ENCODE measurements at regions not wholly inside any gene's neighbourhood (a gene's known extent, or its start where the extent isn't known, plus 50 kb on each side); places are given as distances from the start of the nearest gene placed in this dataset.

- CTCF ChIA-PET: no interaction called here
- TF ChIP-seq CTCF (IDR thresholded peaks at IDR 0.05; ENCODE audit: insufficient read depth, low read length, missing control alignments): no peak
- POLR2A ChIA-PET: no interaction called here
- DNase-seq (ENCODE audit: low read depth, low spot score): no peak
- H3K4me3 ChIP-seq (ENCODE audit: low read depth, low read length): no peak overlapping the region
Measured at GRCh38 chr12:126493366-126494108, 1428.3 kb downstream of the AACS start.

GRCh38 chr12:126496201-126496600, 1431.0 kb downstream of the AACS start:
- H3K4me3 ChIP-seq (ENCODE audit: low read depth, low read length): no peak overlapping the region
- no peak for DNase-seq (ENCODE audit: low read depth, low spot score)
- TF ChIP-seq CTCF (IDR thresholded peaks at IDR 0.05; ENCODE audit: insufficient read depth, low read length, missing control alignments): no peak
- CTCF ChIA-PET: no interaction called here
- POLR2A ChIA-PET: no interaction called here

- DNase-seq (ENCODE audit: low read depth, low spot score): no peak
- TF ChIP-seq CTCF (IDR thresholded peaks at IDR 0.05; ENCODE audit: insufficient read depth, low read length, missing control alignments): no peak
- CTCF ChIA-PET: no interaction called here
- POLR2A ChIA-PET: no interaction called here
- H3K4me3 ChIP-seq (ENCODE audit: low read depth, low read length): no peak overlapping the region
Measured at GRCh38 chr12:126506426-126507182, 1441.4 kb downstream of the AACS start.

- CTCF ChIA-PET: no interaction called here
- POLR2A ChIA-PET: no interaction called here
- no peak for DNase-seq (ENCODE audit: low read depth, low spot score)
- no peak overlapping the region for H3K4me3 ChIP-seq (ENCODE audit: low read depth, low read length)
- no peak for TF ChIP-seq CTCF (IDR thresholded peaks at IDR 0.05; ENCODE audit: insufficient read depth, low read length, missing control alignments)
Measured at GRCh38 chr12:126507231-126507630, 1442.0 kb downstream of the AACS start.

- TF ChIP-seq CTCF (IDR thresholded peaks at IDR 0.05; ENCODE audit: insufficient read depth, low read length, missing control alignments): no peak
- DNase-seq (ENCODE audit: low read depth, low spot score): no peak
- no peak overlapping the region for H3K4me3 ChIP-seq (ENCODE audit: low read depth, low read length)
- ChIA-PET POLR2A (no interaction called here), CTCF (no interaction called here)
Measured at GRCh38 chr12:126509572-126509971, 1444.3 kb downstream of the AACS start.

- ChIA-PET POLR2A (no interaction called here), CTCF (no interaction called here)
- TF ChIP-seq CTCF (IDR thresholded peaks at IDR 0.05; ENCODE audit: insufficient read depth, low read length, missing control alignments): no peak
- DNase-seq (ENCODE audit: low read depth, low spot score): no peak
- no peak overlapping the region for H3K4me3 ChIP-seq (ENCODE audit: low read depth, low read length)
Measured at GRCh38 chr12:126510630-126511029, 1445.4 kb downstream of the AACS start.
